Hematopoietic multipotent progenitor cell treated with erythropoietin and hydrocortisone succinate and interleukin-3 and kit ligand, for 6 days (in vitro differentiated cells): ENCODE measurements at regions not wholly inside any gene's neighbourhood (a gene's known extent, or its start where the extent isn't known, plus 50 kb on each side); places are given as distances from the start of the nearest gene placed in this dataset.

Experiments
- DNase-seq: peaks from one replicate; pipeline ENCODE4 v3.0.0-alpha.2; 2015

DNA sequence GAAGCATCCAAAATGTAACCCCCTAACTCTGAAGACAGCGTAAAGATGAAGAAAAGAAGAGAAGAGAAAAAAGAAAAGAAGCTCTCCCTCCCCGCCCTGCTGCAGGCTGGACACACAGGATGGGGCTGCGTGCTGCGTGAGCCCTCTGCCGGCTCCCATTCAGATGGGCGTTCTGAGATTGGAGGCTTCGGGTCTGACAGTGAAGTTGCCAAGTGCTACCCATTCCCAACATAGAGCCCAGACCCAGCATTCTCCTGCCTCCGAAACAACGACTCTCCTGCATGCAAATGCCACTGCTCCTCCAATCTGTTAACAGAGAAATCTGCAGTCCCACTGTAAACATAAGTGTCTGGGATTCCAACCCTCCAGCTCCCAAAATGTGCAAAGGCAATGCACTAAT, 234.9 kb downstream of the BCL11A start:
- no peak for DNase-seq

GRCh38 chr2:60317844-60318243, 235.6 kb downstream of the BCL11A start:
- DNase-seq: no peak

DNA sequence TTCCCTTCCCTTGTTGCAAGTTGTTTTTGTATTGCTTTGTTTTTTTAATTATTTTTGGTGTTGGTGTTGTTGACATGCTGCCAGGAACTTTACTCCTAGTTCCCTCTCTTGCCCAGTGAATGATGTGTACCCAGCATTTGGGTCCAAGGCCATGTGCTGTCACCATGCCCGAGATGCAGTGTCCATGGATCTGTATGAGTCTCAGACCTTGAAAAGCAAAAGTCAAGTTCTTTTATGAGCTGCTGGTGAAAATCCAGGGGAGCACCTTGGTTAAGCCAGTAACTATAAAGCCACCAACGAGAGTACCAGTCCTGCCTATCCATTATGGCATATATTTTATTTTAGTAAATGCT, 236.4 kb downstream of the BCL11A start:
- DNase-seq: no peak

- no peak for DNase-seq
Measured at GRCh38 chr2:60316381-60317033, 236.9 kb downstream of the BCL11A start.

DNA sequence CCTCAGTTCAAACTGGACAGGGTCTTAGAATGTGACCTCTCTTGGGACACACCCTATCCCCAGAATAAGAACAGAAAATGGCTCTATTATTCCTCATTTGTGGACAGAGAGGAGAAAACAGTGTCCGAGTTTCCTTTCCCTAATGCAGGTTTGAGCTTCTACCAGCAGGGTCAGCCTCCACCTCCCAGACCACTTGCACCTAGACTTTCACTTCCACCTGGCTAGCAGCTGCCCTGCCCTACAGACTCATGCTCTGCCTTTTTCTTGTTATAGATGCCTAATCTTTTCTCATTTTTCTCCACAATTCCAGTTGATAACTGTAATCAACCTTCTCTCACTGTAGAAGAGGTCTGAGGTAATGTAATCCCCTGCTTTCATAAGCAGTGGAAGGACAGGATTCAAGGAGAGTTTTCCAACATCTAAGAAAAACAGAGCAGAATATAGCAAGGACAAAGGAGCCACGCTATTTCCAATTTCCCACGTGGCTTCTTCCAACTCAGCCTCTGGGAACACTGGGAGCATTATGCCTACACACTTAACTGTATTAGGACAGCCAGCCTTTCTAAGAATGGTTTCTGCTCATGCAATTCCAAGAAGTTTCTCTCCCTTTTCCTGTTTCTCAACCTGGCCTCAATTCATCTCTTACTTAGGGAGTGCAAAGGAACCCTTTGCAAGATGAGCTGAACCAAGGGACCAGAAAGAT, 239.8 kb downstream of the BCL11A start:
- DNase-seq: no peak

- DNase-seq: peak; percentile 39
Measured at GRCh38 chr2:60312618-60313017, 240.8 kb downstream of the BCL11A start.

DNA sequence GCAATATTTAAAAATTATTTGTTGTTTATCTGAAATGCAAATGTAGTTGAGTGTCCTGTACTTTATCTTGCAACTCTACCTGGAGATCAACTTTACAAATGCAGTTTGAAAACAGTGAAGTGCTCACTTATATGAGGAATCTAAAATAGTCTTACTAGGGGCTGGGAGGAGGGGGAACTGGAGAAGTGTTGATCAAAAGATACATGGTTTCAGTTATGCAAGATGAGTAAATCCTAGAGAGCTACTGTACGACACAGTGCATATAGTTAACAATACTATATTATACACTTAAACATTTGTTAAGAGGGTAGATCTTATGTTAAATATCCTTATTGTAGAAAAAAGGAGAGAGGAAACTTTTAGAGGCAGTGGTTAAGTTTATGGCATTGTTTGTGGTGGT, 241.9 kb downstream of the BCL11A start:
- DNase-seq: no peak

- DNase-seq: no peak
Measured at GRCh38 chr2:60309941-60310660, 243.4 kb downstream of the BCL11A start.

DNA sequence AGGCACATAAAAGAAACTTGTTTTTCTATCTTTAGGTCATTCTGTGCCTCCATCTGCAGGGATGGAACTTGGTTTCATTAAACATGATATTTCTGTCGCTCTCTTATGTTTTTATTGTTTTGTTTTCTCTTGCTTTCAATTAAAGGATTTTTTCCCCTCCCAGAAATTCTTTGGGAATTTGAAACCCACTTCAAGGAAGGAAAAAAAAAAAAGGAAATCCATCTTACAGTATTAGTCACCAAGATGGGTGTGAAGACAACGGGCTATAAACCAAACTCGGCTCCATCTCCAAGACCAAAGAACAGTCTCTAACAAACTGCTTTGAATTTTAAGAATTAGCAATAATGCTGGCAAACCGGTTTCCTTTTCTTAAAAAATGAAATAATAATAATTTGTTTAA, 244.1 kb downstream of the BCL11A start:
- DNase-seq: no peak

DNA sequence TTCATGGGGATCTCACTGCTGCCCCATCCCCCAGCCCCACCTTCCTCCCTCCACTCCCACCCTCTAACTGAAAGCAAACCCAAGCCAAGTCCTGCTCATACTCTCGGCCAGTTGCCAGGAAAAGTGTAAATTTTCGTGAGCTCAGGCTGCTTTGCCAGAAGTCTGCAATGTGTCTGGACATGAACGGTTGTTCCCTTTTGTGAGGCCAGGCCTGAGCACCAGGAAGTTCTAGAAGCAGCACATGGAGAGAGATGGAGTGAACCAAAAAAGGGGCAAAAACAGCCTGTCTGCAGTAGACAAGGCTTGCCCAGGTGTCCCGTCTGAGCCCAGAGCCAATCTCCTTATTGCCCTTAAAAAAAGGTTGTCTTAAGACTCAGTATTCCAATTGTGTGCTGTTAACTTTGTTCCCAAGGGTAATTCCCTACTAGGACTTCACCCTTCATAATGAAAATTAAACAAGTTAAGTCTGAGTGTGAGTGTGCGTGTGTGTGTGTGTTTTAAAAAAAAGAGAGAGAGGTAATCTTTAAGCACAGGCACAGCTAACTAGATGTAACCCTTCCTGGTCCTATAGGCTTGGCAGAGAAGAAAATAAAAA, 247.1 kb downstream of the BCL11A start:
- peak; percentile 25 for DNase-seq

GRCh38 chr2:60303680-60304079, 249.8 kb downstream of the BCL11A start:
- DNase-seq: no peak

DNA sequence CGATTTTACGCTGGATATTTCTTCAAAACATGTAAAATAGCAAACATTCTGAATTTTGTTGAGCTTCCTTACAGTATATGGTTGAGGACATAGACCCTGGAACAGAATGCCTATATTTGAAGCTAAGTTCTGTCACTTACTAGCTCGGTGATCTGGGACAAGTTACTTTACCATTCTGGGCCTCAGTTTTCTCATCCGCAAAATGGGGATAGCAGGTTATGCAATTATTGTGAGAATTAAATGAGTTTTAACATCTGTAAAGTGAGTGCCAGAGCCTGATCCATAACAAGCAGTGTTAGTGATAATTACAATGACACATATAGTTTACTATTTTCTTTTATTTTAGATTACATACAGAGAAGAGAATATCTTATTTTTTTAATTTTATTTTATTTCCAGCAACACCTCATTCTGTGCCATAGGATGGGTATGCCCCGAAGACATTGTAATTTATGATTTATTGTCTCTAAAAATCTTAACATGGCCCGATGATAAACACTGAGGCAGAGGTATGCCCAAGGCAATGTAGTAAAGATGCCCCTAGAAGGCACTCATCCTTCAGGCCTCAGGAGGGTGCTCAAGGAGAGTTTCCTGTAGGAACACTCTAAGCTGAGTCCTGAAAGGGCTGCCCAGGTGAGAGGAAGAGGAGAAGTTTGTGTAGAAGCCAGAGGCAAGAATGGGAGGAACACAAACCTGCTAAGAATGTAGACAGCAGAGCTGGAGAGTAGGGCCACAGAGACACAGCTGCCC, 250.9 kb downstream of the BCL11A start:
- no peak for DNase-seq

- no peak for DNase-seq
Measured at GRCh38 chr2:60301726-60302125, 251.7 kb downstream of the BCL11A start.

DNA sequence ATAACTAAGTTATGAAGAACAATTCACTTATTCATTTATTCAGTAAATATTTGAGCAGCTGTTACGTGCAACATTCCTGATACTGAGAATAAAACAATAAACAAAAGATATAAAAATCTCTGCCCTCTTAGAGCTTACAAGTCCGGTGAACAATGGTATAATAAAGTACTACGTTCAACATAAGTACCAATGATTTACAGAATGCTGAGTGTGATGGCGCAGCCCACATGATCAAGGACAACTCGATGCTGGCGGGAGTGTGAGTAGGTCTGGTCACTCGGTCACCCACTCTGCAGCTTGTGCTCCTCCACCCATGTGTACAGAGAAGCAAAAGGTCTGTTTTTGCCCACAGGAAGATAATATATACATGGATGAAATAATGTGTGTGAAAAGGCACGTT, 254.3 kb downstream of the BCL11A start:
- no peak for DNase-seq

GRCh38 chr2:60298006-60298696, 255.3 kb downstream of the BCL11A start:
- no peak for DNase-seq

- no peak for DNase-seq
Measured at GRCh38 chr2:60297296-60298005, 256.0 kb downstream of the BCL11A start.

DNA sequence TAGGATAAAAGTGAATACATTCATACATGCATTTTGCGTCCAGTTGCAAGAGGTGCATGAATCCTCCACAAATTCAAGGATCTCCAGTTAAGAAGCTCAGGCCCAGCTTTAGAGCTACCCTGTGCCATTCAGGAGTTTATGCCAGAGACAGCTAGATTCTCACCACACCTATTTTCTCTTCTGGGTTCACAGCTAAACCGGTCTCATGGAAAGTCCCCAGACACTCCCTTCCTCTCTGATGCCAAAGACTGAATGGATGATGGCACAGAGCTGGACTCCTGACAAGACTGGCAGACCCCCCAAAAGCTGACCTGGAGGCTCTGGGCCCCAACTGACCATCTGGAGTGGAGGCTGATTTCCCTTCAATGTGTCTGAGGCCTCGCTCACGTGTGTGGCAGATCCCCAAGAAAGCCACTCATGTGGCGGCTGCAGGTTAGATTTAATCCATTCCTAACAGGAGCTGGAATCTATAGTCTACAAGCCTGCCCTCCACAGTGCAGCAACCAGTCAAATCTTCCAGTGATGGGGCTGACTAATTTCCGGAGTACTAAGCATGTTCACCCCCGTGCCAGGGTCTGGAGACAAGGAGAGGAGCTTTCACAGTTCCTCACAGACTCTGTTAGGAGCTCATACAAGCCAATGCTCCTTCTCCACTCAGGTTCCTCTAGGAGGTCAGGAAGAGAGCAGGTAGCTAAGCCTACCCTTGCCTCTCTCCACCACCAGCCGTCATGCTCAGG, 257.1 kb downstream of the BCL11A start:
- no peak for DNase-seq

DNA sequence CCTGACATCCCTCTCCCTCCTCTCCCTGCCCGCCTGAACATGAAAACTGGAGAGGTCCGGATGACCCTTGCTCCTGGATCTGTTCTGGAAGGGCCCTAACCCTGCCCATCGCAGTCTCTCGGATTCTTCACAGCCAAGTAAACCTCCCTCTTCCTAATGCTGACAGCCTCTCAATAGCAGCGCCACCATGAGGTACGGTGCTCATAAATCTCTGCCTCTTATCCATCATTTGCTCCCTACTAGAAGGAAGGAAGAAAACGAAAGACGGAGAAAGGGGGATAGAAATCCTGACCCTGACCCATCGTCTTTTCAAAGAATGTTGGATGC, 257.9 kb downstream of the BCL11A start:
- DNase-seq: no peak

GRCh38 chr2:60294901-60295635, 258.4 kb downstream of the BCL11A start:
- no peak for DNase-seq

- DNase-seq: no peak
Measured at GRCh38 chr2:60292242-60292641, 261.2 kb downstream of the BCL11A start.

DNA sequence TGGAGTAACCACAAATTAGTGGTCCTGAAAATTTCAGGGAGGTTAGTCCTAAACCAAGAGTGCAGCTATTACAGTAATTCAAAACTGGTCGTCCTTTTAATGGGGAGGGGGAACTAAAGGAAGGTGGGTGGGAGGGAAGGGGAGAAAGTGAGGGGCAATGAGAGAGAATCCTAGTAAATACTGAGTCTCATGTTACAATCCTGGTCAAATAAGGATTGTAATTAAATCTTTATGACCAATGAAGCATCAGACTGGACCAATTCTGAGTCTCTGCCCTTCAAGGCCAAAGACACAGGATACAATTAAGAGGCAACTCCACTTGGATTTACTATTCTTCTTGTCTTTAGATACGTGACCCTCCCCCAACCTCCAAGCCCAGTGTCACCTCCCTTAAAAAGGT, 262.9 kb downstream of the BCL11A start:
- DNase-seq: no peak
